Hematopoietic multipotent progenitor cell treated with erythropoietin and hydrocortisone succinate and interleukin-3 and kit ligand, for 8 days (in vitro differentiated cells): ENCODE measurements at regions not wholly inside any gene's neighbourhood (a gene's known extent, or its start where the extent isn't known, plus 50 kb on each side); places are given as distances from the start of the nearest gene placed in this dataset.
A peak's percentile ranks its signal among the peaks of the same experiment; 100 is the strongest.
"Not testable (repeated sequence)": the region's sequence is repeated elsewhere in the genome, so short reads cannot be mapped to it uniquely, and the experiment has no call there.

Experiments
- DNase-seq: peaks from one replicate; pipeline ENCODE4 v3.0.0-alpha.2; 2015

- not testable (repeated sequence) for DNase-seq
These were observed 269.9 kb downstream of the ZNF37A start for GRCh38 chr10:38364073-38364472.

DNA sequence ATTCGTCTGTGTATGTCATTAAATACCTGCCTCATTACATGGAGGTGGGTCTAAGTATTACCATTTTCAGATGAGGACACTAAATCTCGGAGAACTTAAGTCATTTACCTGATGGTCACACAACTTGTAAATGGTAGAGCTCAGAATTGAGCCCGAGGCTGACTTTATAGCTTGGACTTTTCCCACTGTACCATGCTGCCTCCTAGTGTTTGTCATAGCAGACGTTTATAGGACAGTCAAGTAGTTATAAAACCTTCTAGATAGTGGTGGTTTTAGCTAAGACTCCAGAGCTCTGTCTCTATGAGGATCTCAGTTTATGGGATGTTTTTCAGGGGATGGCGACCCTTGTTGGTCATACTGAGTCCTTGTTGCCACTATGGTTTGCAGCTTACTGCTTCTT lies 271.8 kb downstream of the ZNF37A start:
- peak; percentile 49 for DNase-seq

DNA sequence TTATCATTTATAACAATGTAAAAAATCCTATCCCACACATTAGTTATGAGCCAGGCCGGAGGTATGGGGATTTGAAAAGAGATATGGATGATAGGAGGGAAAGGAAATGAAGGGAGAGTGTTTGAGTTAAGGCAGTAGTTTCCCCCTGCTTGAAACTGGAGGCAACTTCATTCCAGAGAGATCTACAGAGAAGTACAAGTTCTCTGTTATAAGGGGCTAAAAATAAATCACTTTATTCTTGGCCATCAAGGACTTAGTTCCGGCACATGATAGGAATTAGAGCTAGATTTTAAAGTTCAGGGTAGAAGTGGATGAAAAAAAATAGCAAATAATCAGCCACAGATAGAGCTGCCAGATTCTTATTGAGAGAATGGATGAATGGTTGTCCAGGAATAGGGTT lies 289.7 kb downstream of the ZNF37A start:
- not testable (repeated sequence) for DNase-seq

DNA sequence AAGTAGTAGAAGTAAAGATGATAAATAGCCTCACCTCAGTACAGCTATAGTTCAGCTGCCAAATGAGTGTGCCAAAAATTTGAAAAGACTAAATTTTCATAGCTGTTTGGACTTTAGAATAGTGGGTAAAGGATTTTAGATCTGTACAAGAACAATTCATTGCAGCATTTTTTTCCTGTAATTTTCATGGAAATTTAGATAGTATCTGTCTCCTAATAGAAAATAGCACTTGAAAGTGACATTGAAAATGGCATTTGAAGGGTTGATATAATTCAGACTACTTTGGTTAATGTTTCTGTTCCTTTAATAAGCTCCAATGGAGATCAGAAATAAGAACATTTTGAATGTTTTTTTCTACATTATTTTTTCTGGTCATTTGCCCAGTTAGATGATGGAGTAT lies 292.7 kb downstream of the ZNF37A start:
- DNase-seq = not testable (repeated sequence)

- DNase-seq = peak; percentile 36
These were observed 296.6 kb downstream of the ZNF37A start for GRCh38 chr10:38390725-38391124.

DNA sequence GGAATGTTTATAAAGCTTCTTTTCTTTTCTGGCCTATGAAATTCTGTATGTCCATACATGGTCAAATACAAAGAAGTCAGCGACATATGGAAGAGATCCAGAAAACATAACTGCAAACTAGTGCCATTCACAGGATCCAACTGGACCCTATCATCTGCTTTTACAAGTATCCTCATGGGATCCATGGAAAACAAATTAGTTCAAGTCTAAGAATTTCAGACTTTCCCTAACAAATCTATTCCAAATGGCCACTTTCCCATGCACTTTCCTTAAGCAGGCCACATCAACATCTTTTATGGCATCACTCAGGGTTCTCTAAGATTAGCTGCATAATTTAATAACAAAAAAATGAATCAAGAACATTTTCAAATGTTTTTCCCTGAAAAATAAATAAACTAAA lies 301.3 kb downstream of the ZNF37A start:
- DNase-seq = not testable (repeated sequence)

GRCh38 chr10:38396178-38396954 lies 302.2 kb downstream of the ZNF37A start:
- not testable (repeated sequence) for DNase-seq

DNA sequence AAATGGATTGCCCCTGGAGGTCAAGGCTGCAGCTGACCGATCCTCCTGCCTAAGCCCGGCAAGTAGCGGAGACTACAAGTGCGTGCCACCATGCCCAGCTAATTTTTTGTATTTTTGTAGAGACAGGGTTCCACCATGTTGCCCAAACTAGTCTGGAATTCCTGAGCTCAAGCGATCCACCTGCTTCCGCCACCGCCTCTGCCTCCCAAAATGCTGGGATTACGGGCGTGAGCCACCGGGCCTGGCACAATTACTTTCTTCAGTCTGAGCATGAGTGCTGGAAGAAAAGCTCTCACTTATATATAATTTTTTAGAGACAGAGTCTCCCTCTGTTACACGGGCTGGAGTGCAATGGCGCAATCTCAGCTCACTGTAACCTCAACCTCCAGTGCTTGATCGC lies 307.4 kb downstream of the ZNF37A start:
- DNase-seq = not testable (repeated sequence)

DNA sequence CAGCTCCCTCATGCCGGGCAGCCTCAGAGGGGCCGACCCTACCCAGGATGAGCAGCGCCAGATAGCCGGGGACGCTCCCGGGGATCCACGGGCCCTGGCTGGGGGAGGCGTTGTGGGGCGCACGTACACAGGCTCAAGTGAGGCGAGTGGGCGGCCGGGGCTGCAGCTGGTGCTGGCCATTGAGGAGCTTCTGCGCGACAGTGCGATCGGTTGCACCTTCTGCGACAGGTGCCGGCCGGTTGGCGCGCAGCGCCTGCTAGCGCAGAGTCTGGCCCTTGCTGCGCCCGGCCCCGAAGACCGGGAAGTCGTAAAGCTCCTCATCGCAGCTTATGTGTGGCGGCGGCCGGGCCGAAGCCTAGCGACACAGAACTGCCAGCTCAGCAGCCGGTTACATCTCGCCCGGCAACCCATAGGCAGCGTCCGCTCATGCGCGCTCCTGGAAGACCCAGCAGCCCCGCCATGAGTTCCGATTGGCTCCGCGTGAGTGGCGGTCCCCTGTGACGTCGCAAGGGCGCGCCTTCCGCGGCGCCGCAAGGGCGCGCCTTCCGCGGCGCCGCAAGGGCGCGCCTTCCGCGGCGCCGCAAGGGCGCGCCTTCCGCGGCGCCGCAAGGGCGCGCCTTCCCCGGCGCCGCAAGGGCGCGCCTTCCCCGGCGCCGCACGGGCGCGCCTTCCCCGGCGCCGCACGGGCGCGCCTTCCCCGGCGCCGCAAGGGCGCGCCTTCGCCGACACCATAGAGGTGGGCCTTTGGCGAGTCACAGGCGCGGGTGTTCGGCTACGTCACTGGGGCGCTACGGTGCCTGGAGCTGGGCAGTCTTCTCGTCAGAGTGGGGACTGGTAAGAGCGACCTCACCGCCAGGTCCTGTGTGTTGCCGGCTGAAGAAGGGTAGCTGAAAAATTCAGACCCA lies 308.6 kb downstream of the ZNF37A start:
- DNase-seq = peak; percentile 93

DNA sequence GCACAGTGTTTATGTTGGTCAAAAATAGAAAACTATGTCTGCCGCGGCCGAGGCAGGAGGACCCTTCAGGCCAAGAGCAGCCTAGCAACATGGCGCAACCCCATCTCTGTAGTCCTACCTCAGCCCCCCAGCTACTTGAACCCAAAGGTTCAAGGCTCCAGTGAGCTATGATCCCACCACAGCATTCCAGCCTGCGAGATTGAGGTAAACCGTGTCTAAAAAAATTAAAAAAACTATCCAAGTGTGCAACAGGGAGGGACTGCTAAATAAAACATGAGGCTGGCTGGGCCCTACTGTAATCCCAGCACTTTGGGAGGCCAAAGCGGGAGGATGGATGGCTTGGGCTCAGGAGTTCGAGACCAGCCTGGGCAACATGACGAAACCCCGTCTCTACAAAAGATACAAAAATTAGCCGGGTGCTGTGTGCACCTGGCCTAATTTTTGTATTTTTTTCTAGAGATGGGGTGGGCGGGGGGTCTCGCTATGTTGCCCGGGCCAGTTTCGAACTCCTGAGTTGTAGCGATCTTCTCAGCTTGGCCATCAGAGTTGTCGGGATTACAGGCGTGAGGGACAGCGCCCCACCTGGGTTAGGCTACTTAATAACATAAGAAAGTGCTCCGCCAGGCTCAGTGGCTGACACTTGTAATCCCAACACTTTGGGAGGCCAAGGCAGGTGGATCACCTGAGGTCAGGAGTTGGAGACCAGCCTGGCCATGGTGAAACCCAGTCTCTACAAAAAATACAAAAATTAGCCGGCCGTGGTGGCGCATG lies 309.4 kb downstream of the ZNF37A start:
- DNase-seq = peak; percentile 25

GRCh38 chr10:38423634-38424033 lies 329.5 kb downstream of the ZNF37A start:
- DNase-seq = not testable (repeated sequence)

DNA sequence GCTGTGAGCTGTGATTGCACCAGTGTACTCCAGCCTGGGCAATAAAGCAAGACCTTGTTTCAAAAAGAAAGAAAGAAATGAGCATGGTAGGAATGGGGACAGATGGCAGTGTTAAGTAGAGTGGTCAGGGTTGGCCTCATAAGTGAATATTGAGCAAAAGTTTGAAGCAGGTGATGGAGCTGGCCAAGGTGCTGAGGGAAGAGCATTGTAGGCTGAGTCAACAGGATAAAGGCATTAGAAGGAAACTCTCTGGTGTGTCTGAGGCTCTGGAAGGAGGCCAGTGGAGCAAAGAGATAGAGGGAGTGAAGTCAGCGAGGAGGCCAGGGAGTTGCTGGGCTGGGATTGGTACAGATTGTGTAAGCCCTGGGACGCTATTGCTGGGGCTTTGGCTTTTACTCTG lies 336.1 kb downstream of the ZNF37A start:
- not testable (repeated sequence) for DNase-seq

GRCh38 chr10:38437359-38437758 lies 343.2 kb downstream of the ZNF37A start:
- not testable (repeated sequence) for DNase-seq

GRCh38 chr10:38448614-38449355 lies 354.6 kb downstream of the ZNF37A start:
- not testable (repeated sequence) for DNase-seq

- DNase-seq = not testable (repeated sequence)
These were observed 355.5 kb downstream of the ZNF37A start for GRCh38 chr10:38449618-38450017.

GRCh38 chr10:38450372-38451057 lies 356.4 kb downstream of the ZNF37A start:
- not testable (repeated sequence) for DNase-seq

DNA sequence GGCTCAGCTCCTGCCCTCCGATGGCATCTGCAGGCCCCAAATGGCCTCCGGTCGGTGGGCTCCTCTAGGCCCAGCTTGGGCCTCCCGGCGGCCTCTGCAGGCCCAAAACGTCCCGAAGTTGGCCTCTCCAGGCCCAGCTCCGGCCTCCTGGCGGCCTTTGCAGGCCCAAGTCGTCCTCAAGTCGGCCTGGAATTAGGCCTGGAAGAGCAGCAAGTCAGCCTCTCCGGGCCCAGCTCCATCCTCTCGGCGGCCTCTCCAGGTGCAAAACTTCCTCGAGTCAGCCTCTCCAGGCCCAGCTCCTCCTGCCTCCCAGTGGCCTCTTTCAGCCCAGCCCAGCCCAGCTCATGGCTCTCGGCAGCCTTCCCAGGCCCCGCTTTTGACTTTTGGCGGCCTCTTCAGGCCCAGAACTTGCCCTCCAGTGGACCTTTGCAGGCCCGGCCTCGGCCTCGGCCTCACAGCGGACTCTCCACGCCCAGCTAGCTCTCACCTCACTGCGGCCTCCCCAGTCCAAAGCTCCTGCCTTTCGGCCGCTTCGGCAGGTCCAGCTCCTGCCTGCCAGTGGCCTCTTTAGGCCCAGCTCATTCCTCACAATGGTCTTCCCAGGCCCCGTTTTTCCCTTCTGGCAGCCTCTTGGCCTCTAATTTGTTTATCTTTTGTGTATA lies 357.3 kb downstream of the ZNF37A start:
- not testable (repeated sequence) for DNase-seq
